GM21529 (cell line): ENCODE measurements at regions not wholly inside any gene's neighbourhood (a gene's known extent, or its start where the extent isn't known, plus 50 kb on each side); places are given as distances from the start of the nearest gene placed in this dataset.

Source experiments
- ATAC-seq: cut with Tn5 transposase; IDR thresholded peaks from one replicate; pipeline ENCODE4 v1.9.1; 2021; ENCODE audit not compliant: unreplicated experiment

DNA sequence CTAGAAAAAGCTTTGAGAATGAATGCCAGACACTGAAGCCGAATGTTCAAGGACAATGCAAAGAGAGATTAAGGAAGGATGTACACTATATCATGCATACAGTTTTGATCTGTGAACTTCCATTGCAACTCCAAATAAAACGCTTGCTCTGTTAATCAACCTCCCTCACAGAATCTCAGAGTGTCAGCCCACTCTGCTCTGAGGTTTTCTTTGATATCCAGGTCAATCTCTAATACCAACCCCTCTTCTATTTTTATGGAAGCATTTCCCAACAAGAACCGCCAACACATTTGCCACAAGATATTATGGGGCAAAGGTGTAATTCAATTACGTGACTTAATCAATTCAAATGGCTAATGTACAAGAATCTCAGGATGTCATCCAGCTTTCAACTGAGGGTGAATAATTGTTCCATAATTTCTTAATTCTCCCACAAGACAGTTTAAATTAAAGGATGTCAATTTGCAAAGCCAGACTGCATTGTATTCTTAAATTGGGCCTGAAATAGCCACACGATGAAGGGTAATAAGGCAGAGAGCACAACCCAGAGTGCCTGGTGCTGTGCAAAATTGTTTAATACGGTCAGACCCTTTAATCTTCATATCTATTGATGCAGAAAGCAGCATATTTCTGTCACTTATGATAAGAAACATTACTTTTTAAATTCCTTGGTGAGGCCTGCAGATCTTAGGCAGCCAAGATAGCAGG is 459.2 kb upstream of the DAB1 start:
- ATAC-seq: no peak

GRCh38 chr1:57882072-57882471 is 458.2 kb upstream of the DAB1 start:
- ATAC-seq: no peak

GRCh38 chr1:57881639-57882038 is 457.8 kb upstream of the DAB1 start:
- ATAC-seq: no peak

DNA sequence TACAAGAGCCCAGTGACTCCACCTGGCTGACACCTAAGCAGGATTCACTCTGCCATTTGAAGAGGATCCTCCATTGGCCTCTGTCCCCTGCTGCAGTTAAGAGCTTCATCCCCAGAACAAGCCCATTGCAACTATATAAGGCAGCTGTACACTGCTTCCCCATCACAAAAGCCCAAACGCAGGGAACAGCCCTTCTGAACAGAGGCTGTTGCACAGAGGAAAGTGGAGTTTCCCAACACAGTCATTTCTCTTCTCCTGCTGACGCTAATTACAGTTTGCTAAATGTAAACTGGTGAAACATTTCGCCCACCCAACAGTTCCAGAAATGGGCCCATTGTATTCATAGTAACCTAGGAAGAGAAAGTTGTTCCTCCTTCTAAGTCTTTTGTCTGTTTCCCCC is 455.8 kb upstream of the DAB1 start:
- no peak for ATAC-seq

- ATAC-seq: no peak
Measured at GRCh38 chr1:57874418-57874877, 450.6 kb upstream of the DAB1 start.

- no peak for ATAC-seq
Measured at GRCh38 chr1:57872913-57873312, 449.1 kb upstream of the DAB1 start.

- no peak for ATAC-seq
Measured at GRCh38 chr1:57868908-57869307, 445.0 kb upstream of the DAB1 start.

DNA sequence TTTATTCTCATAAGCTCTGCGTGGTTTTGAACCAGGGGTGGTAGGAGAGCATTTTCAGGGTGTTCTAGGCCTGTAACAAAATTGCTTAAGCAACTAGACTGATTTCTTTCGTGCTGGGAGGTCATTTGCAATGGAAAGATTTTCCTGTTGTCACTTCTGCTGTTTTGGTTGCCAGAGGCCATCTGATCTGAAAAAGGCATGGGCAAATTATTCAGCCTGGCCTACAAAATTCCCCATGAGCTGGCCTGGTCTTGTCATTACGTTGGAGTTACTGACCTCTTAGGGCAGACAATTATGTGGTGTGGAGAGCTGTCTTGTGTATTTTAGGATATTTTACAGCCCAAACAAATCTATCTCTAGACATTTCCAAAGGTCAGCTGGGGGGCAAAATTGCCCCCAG is 444.4 kb upstream of the DAB1 start:
- no peak for ATAC-seq

- ATAC-seq: no peak
Measured at GRCh38 chr1:57866998-57867397, 443.1 kb upstream of the DAB1 start.

- ATAC-seq: no peak
Measured at GRCh38 chr1:57860931-57861565, 437.2 kb upstream of the DAB1 start.

- no peak for ATAC-seq
Measured at GRCh38 chr1:57860325-57860724, 436.5 kb upstream of the DAB1 start.

DNA sequence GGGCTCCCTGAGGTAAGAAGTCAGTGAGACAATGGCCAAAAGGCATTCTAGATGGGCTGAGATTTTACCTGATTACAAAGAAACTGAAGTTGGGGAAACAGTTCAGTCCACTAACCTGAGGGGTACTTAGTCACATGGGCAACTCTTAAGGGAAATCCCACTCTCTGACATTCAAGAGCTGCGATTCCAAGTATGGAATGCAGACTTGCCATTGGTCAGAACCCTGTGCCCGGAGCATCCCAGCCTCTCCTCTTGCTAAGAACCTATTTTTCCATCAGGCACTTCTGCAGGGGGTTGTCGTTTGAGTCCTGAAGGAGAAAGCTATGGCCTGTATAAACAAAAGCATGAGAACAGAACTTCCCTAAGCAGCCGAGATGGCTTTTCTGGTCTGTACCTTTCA is 434.9 kb upstream of the DAB1 start:
- no peak for ATAC-seq

DNA sequence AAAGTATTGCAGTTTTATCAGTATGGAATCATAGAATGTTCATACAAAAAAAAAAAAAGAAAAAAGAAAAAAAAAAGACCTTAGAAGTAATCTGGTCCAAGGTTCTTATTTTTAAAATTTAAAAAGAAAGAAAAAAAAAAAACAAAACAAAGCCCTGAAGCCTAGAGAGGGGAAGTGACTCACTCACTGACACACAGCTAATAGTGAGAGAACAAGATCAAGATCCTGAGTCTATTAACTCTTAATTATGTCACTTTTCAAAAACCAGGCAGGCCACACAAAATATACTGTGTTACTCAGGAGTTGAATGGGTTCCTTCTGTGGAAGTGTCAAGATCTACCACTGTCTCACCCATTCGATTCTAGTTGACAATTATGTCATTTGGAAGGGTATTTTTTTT is 433.9 kb upstream of the DAB1 start:
- no peak for ATAC-seq

DNA sequence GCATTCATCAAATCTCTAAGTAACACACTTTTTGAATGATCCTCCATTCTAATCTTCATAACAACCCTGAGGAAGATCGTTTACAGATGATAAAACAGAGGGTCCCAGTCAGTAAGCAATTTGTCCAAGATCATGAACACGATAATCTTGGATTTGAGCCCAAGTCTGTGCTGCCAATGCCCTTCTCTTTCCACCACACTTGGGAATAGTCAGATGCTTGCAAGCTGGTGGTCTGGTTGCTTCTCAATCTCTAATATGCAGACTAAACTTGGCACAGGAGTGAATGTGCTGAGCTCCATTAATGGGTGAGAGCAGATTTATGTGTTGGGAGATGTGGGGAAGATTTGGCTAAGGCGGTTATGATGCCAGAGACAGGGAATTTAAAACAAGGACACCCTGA is 430.6 kb upstream of the DAB1 start:
- no peak for ATAC-seq

GRCh38 chr1:57850176-57850940 is 426.5 kb upstream of the DAB1 start:
- ATAC-seq: no peak

DNA sequence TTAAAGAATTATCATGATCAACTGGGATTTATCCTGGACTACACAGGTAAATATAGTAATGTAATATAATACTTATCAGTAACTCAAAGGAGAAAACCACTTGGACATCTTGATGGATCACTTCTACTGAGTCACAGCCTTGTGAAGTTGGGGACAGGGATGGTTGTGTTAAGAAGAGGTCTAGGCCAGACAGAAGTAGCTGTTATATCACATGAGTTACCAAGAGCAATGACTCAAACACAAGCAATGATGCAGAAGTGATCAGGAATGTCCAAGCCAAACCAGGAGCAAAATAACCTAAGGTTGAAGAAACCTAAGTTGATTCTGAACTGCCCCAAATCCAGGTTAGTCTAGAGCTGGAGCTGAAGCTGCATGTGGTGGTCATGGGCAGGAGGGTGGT is 424.5 kb upstream of the DAB1 start:
- no peak for ATAC-seq

DNA sequence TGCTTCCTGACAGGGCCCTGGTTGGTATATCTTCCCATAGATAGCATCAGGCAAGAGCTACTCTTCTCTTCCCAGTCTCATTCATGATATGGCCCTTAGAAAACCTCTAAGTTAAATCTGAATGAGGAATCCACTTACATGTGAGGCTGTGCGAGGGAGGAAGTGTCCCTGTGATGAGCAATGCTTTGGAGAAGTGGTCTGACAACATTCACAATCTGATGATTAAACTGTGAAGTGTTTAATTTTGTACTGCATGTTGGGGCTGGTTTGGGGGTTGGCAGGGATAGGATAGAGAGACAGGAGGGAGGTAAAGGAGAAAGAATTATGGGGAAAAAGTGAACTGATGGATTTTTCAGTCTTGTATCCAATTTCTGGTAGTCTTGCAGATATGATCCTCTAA is 421.2 kb upstream of the DAB1 start:
- no peak for ATAC-seq

DNA sequence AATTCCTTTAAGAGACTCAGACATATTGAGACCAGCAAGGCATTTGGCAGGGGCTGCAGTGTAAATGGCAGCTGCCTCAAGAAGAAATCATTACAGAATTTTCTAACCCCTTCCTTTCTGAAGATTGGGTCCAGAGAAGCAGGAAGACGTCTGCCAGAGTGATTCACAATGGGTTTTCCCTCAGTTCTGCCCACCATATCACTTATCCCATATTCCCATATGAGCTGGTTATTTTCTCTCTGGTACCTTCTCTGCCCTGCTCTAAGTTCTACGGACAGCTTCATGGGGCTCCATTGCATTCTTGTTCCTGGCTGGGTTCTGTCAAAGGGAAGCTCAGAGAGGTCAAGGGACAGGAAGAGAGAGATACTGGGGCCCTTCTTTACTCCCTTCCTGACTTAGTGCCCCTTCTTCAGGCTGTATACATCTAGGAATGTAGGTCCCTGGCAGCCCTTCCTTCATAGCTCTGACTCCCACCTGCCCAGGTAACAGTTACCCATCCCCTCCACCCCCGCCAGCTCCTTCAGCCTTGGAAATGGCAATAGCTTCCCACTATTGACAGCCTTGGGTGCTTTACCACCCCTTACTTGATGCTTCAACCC is 420.6 kb upstream of the DAB1 start:
- no peak for ATAC-seq

DNA sequence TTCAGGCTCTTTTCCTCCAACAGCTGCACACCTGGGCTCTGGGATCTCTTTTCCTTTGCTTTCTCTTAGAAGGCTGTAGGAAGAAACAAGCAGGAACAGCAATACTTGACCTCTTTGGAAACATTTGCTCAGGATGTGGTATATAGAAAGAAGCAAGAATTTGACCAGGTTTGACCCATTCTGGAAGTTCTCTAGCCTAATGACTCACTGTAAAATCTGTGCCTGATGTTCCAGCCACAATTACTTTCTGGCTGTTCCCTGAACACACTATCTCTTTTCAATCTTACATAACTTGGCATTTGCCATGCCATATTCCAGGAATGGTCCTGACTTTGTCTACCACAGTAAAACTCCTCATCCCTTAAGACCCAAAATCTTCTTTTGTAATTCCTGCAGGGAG is 419.9 kb upstream of the DAB1 start:
- no peak for ATAC-seq

DNA sequence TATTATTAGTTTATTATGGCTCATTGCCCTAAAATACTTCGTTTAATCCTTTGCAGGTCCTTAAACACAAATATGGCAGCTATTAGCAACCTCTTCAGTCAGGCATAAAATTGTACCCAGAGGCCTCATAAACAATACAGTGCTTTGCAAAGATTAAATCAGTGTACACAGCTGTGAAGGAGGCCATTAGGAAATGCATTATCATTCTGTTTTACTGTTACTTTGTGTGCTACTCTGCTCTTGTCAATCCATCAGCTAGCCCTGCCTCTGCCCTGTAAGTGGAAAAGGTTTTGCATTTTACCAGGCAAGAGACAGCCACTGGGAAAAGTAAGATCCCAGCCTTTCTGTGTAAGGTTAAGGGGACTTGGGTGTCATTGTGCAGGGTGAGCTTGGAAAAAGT is 415.7 kb upstream of the DAB1 start:
- no peak for ATAC-seq

- ATAC-seq: no peak
Measured at GRCh38 chr1:57839067-57839466, 415.2 kb upstream of the DAB1 start.

- ATAC-seq: no peak
Measured at GRCh38 chr1:57835620-57836019, 411.8 kb upstream of the DAB1 start.
